Adrenal gland (tissue), 9 donors: ENCODE measurements at regions not wholly inside any gene's neighbourhood (a gene's known extent, or its start where the extent isn't known, plus 50 kb on each side); places are given as distances from the start of the nearest gene placed in this dataset.

Source experiments
- DNase-seq, 7 donors: peaks; one replicate each; pipeline ENCODE4 v3.0.0-alpha.2; 2019 to 2020
- H3K27ac ChIP-seq, 5 donors: fragments of 200-600 bp; sonication (generic) in 4 of 5; 1 replicate in 3 of 5; 2 replicates in 2 of 5; pipeline versions ENCODE4 v1.5.1 to v1.8.0; 2016 to 2020; ENCODE audit warnings: mild to moderate bottlenecking in 1 of 5
- H3K27me3 ChIP-seq: fragments of 200-600 bp; 2 replicates; pipeline ENCODE4 v1.8.0; 2021
- H3K36me3 ChIP-seq, 2 donors: fragments of 200-600 bp; replicated peaks in 1 of 2; 1 replicate in 1 of 2; 2 replicates in 1 of 2; pipeline versions ENCODE4 v1.5.1 to v1.8.0; 2018 to 2022
- H3K4me1 ChIP-seq, 2 donors: fragments of 200-600 bp; replicated peaks in 1 of 2; 1 replicate in 1 of 2; 2 replicates in 1 of 2; pipeline versions ENCODE4 v1.5.1 to v1.8.0; 2018 to 2021
- H3K4me3 ChIP-seq, 4 donors: fragments of 200-600 bp; sonication (generic) in 3 of 4; one replicate each; pipeline ENCODE4 v1.5.1; 2016 to 2018
- H3K9me3 ChIP-seq, 3 donors: fragments of 200-600 bp; sonication (generic) in 1 of 3; replicated peaks in 1 of 3; 1 replicate in 2 of 3; 2 replicates in 1 of 3; pipeline versions ENCODE4 v1.5.1 to v1.8.0; 2016 to 2021
- CTCF ChIP-seq, 6 experiments: fragments of 450-650 bp in 4 of 6; fragments of 200-600 bp in 2 of 6; sonication (generic) in 1 of 6; IDR thresholded peaks; 1 replicate in 5 of 6; 2 replicates in 1 of 6; pipeline versions ENCODE4 v1.5.1 to v1.8.0; 2016 to 2021; ENCODE audit warnings: antibody characterized with exemption in 6 of 6, mild to moderate bottlenecking in 2 of 6, moderate library complexity in 1 of 6
- POLR2A ChIP-seq, 2 donors: fragments of 450-650 bp; IDR thresholded peaks; one replicate each; pipeline ENCODE4 v1.6.1; 2017; ENCODE audit warnings: antibody characterized with exemption in 2 of 2, mild to moderate bottlenecking in 2 of 2, moderate library complexity in 1 of 2
- WGBS, 4 donors: extraction: QIAGEN DNeasy Blood & Tissue Kit in 2 of 4; methylation state at CpG; one replicate each; pipeline versions ENCODE4 v1.1.5 to v1.1.7; 2013 to 2017; 5-methylcytosine and 5-hydroxymethylcytosine counted together
- intact Hi-C, 2 donors: fragments of 100-400 bp; cut with DNase I; formaldehyde crosslinking; loops; one replicate each; pipeline versions ENCODE4 v1.14.1 to v1.15.0; 2022 to 2023
- donor health status: healthy with polysubstance abuse.
- donor health status: Bipolar disorder and iron deficiency.
- donor health status: DM: yes; HTN: yes; CAD: no.
- donor health status: DM: no; HTN: no; CAD: no.
- donor health status: DM: no; HTN: no; CAD: no.

DNA sequence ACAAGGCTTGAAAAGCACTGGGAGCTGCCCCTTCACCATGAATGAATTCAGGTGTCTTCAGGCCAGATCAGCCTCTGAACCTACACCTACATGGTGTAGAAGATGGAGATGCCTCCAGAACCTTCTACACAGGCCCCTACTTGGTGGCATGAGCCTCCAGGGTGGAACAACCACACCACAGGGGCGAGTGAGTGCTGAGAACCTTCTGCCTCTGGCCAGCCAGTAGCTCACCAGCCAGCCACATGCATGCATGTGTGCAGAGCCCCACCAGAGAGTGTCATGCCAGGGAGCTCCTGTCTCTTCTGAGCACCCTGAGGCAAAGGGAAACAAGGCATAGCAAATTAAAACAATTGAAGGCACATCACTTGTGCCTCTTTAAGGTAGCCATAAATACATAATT is 161.8 kb upstream of the TOPAZ1 start:
- Histone ChIP-seq H3K36me3 (no peaks in the 10 kb centered on the region), H3K9me3 (no peaks in the 10 kb centered on the region), H3K27me3 (no peaks in the 10 kb centered on the region), H3K4me1 (no peaks in the 10 kb centered on the region), H3K4me3 (no peak overlapping the region), H3K27ac (no peak overlapping the region)
- DNase-seq = no peak
- intact Hi-C loops = no loop called here
- 41 to 100% (median 64%) methylated on average over 1 of the region's 1 CpG; no CpG with 5 or more reads in 1 of the 4 donors for WGBS, 4 donors
- TF ChIP-seq POLR2A (IDR thresholded peaks at IDR 0.05) (no peak), CTCF (IDR thresholded peaks at IDR 0.05) (no peak)

- no peaks in the 10 kb centered on the region for H3K27me3 ChIP-seq
- H3K4me1 ChIP-seq = no peaks in the 10 kb centered on the region
- H3K27ac ChIP-seq = no peak overlapping the region
- H3K36me3 ChIP-seq = no peaks in the 10 kb centered on the region
- DNase-seq = no peak
- TF ChIP-seq POLR2A (IDR thresholded peaks at IDR 0.05) = no peak
- no peak for TF ChIP-seq CTCF (IDR thresholded peaks at IDR 0.05)
- no peak overlapping the region for H3K4me3 ChIP-seq
- WGBS, 4 donors = 54 to 73% (median 69%) methylated on average over 11 of the region's 11 CpGs
- H3K9me3 ChIP-seq = no peaks in the 10 kb centered on the region
- intact Hi-C loops = no loop called here
These were observed 161.1 kb upstream of the TOPAZ1 start for GRCh38 chr3:44080474-44081072.

- Histone ChIP-seq H3K9me3 (no peaks in the 10 kb centered on the region), H3K27me3 (no peaks in the 10 kb centered on the region), H3K4me1 (no peaks in the 10 kb centered on the region), H3K36me3 (no peaks in the 10 kb centered on the region), H3K27ac (no peak overlapping the region), H3K4me3 (no peak overlapping the region)
- 75 to 85% (median 79%) methylated on average over 2 of the region's 2 CpGs for WGBS, 4 donors
- intact Hi-C loops = no loop called here
- no peak for TF ChIP-seq POLR2A (IDR thresholded peaks at IDR 0.05)
- TF ChIP-seq CTCF (IDR thresholded peaks at IDR 0.05) = no peak
- no peak for DNase-seq
These were observed 151.7 kb upstream of the TOPAZ1 start for GRCh38 chr3:44090036-44090435.

DNA sequence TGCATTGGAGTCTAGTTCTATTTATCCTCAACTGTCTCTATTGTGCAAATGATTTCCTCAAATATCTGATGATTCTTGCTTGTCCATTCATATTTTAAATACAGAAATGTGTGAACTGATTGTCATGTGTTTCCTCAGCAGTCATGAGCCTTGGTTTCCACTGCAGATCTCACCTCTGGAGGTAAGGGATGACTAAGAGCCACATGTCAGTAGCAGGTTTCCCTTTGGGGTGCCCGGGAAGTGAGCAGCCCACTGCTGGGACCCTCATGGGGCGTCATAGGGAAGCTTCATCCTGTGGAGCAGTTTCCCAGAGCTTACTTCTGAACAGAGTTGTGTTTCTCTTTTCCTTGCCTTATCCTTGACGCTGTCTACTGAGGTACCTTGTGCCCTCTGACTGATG is 149.2 kb upstream of the TOPAZ1 start:
- Histone ChIP-seq H3K27me3 (no peaks in the 10 kb centered on the region), H3K36me3 (no peaks in the 10 kb centered on the region), H3K9me3 (no peaks in the 10 kb centered on the region), H3K4me1 (no peaks in the 10 kb centered on the region), H3K27ac (no peak overlapping the region), H3K4me3 (no peak overlapping the region)
- 90 to 100% (median 94%) methylated on average over 3 of the region's 3 CpGs for whole genome bisulfite sequencing, 4 donors
- no peak for TF ChIP-seq POLR2A (IDR thresholded peaks at IDR 0.05)
- TF ChIP-seq CTCF (IDR thresholded peaks at IDR 0.05) = no peak
- DNase-seq = no peak
- intact Hi-C loops = no loop called here
